ENCODE measurements at regions not wholly inside any gene's neighbourhood (a gene's known extent, or its start where the extent isn't known, plus 50 kb on each side); places are given as distances from the start of the nearest gene placed in this dataset.

- no peak for DNase-seq
These were observed 439.2 kb downstream of the SETBP1 start for GRCh38 chr18:45119876-45120275.

GRCh38 chr18:45121146-45121545 is 440.5 kb downstream of the SETBP1 start:
- no peak for DNase-seq

- DNase-seq: no peak
These were observed 441.8 kb downstream of the SETBP1 start for GRCh38 chr18:45122506-45122905.

- DNase-seq: no peak
These were observed 446.7 kb downstream of the SETBP1 start for GRCh38 chr18:45127405-45127804.

GRCh38 chr18:45133276-45133675 is 452.6 kb downstream of the SETBP1 start:
- no peak for DNase-seq

DNA sequence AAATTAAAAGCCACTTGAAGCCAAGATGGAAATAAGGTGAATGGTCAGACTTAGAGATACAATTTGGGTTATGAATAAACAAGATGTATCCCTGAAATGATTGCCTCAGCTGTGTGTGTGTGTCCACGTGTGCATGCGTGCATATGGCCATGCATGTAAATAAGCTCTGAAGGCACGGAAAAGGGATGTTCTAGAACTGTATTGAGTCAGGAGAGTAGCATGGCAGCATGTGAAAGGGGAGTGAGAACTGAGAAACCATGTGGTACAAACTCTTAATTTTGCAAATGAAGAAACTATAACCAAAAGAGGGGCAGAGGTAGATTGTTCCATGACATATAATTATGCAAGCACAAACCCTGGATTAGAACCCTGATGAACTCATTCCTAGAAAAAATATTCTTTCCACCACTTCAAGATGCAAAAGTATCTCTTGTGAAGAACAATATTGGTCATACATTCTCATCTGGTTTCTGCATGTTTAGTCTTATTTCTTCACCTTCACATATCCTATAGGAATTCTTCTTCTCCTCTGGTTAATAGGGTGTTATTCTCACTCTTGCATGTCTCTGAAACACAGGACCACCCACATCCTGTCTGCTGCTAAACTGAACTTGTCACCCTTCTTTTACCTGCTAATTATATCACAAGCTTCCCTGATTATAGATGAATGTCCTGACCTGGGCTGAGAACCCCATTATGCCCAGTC is 455.8 kb downstream of the SETBP1 start:
- DNase-seq: no peak

- no peak for DNase-seq
These were observed 456.4 kb downstream of the SETBP1 start for GRCh38 chr18:45137087-45137419.

DNA sequence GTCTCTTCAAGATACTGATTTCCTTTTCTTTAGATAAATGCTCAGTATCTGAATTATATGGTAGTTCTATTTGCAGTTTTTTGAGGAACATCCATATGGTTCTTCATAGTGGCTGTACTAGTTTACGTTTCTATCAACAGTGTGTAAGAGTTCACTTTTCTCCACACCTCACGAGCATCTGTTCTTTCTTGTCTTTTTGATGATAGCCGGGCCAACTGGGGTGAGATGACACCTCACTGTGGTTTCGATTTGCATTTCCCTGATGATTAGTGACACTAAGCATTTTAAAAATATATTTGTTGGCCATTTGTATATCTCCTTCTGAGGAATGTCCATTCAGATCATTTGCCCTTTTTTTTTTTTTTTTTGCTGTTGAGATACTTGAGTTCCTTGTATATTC is 458.8 kb downstream of the SETBP1 start:
- DNase-seq: no peak

GRCh38 chr18:45142868-45143267 is 462.2 kb downstream of the SETBP1 start:
- DNase-seq: no peak

- DNase-seq: no peak
These were observed 465.6 kb upstream of the SLC14A2 start for GRCh38 chr18:45149712-45150111.

GRCh38 chr18:45151645-45152044 is 463.6 kb upstream of the SLC14A2 start:
- no peak for DNase-seq

DNA sequence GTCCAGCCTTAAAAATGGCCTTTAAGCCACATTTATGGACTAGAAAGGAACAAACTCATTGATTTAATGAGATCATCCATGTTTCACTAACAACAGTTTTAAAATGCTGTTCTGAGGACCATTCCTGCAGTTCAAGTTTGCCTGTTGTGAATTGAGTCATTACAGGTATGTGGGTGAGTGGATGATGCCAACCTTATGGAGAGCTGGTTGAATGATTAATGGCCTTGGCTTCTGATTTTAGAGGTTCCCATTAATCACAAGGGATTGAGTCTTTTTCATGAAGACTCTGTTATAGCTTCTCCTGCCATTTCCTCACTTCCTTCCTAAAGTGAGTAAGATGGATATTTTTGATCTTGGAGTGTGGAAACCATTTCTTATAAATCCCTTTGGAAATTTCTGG is 459.8 kb upstream of the SLC14A2 start:
- no peak for DNase-seq

- DNase-seq: no peak
These were observed 458.3 kb upstream of the SLC14A2 start for GRCh38 chr18:45156946-45157345.

GRCh38 chr18:45157576-45157975 is 457.7 kb upstream of the SLC14A2 start:
- DNase-seq: no peak

- DNase-seq: no peak
These were observed 453.4 kb upstream of the SLC14A2 start for GRCh38 chr18:45161850-45162249.

DNA sequence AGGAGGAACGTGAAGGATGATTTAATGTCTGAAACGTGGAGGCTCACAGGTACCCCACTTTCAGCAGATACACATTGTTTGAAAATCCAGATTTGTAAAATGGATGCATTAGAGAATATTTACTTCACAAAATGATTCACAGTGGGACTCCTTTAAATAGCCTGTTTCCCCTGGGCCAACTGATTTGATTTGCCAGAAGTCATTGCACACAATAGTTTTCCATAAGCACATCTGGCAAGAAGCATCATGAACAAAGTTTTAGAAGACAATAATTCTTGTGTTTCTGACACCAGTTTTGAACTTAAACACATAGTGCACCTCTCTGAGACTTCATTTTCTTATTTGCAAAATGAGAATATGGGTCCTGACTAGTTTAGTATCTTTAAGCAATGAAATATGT is 451.4 kb upstream of the SLC14A2 start:
- no peak for DNase-seq

GRCh38 chr18:45164551-45164950 is 450.7 kb upstream of the SLC14A2 start:
- no peak for DNase-seq

GRCh38 chr18:45165176-45165713 is 450.0 kb upstream of the SLC14A2 start:
- DNase-seq: no peak

- DNase-seq: no peak
These were observed 449.4 kb upstream of the SLC14A2 start for GRCh38 chr18:45165871-45166270.

GRCh38 chr18:45166341-45166835 is 448.9 kb upstream of the SLC14A2 start:
- DNase-seq: no peak

GRCh38 chr18:45166836-45167551 is 448.3 kb upstream of the SLC14A2 start:
- peak; percentile 37 for DNase-seq

DNA sequence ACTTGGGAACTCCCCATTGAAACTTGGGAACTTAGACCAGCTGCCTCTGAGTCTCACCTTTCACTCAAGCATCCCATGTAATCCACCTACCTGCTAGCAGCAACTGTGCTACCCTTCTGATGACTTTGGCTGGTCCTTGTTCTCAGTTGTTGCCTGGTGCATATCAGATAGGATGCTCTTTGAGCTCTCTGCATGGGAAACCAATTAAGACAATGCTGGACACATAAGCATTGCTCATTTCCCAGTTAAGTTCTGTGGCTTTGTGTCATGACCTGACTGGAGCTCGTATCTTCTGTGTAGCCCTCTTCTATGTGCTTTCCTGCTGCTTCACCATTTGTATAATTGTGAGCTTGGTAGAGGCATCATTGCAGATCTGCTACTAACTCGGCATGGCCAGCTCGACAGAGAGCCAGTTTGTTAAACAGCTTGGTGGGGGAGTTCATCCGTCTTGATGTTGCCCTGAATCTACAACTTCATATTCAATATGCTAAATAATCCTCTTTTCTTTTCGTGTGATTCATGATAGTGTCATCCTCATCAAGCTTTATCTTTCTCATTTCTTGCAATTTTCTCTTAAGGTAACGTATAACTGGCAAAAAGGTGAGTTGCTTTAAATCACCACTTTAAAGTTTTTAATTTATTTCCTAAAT is 447.5 kb upstream of the SLC14A2 start:
- DNase-seq: no peak

GRCh38 chr18:45168866-45169600 is 446.2 kb upstream of the SLC14A2 start:
- DNase-seq: no peak
